Chondrocyte (in vitro differentiated cells): ENCODE measurements at regions not wholly inside any gene's neighbourhood (a gene's known extent, or its start where the extent isn't known, plus 50 kb on each side); places are given as distances from the start of the nearest gene placed in this dataset.
A peak's percentile ranks its signal among the peaks of the same experiment; 100 is the strongest.

Experiments used
- DNase-seq: peaks from one replicate; pipeline ENCODE4 v3.0.0; 2021; ENCODE audit warnings: mixed read lengths, low spot score
- H3K27ac Mint-ChIP-seq: one replicate; pipeline ENCODE4 v1.8.0; 2021; ENCODE audit warnings: mild to moderate bottlenecking, moderate library complexity, mixed read lengths; ENCODE audit not compliant: unreplicated experiment
- H3K27me3 Mint-ChIP-seq: 2 replicates; pipeline ENCODE4 v1.8.0; 2021; ENCODE audit warnings: low read depth, mixed read lengths
- H3K36me3 Mint-ChIP-seq: 2 replicates; pipeline ENCODE4 v1.8.0; 2021; ENCODE audit warnings: low read depth, mixed read lengths
- H3K4me1 Mint-ChIP-seq: 2 replicates; pipeline ENCODE4 v1.8.0; 2021; ENCODE audit warnings: low read depth, mild to moderate bottlenecking, mixed read lengths
- H3K4me3 Mint-ChIP-seq: one replicate; pipeline ENCODE4 v1.8.0; 2021; ENCODE audit warnings: mild to moderate bottlenecking, moderate library complexity, mixed read lengths; ENCODE audit not compliant: unreplicated experiment
- H3K9me3 Mint-ChIP-seq: 2 replicates; pipeline ENCODE4 v1.8.0; 2021; ENCODE audit warnings: low read depth, mixed read lengths
- TF ChIP-seq, protein P1 (sequence below): fragments of 200-600 bp; sonication (generic); IDR thresholded peaks from 2 replicates; pipeline ENCODE4 v1.5.0; 2021; ENCODE audit warnings: antibody characterized with exemption, mild to moderate bottlenecking, moderate library complexity

DNA sequence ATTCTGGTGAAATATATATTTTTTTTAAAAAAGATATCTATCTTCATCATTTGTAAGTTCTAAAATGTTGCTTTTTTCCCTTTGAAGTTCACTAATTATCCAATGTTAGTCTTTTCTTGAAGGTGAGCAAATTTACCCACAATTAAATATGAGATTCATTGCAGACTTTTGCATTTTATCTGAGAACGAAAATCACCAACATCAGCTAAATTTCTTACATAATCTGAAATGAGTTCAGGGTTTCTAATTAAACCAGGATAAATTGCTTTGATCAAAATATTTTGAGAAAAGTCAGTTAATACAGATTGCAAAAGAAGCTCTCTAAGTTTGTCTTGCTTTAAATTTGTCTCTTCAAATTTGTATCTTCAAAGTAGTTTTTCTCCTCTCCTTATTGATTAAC is 486.4 kb upstream of the FSTL5 start:
- H3K36me3 Mint-ChIP-seq, result no peaks in the 10 kb centered on the region
- H3K27ac Mint-ChIP-seq, result no peak overlapping the region
- no peaks in the 10 kb centered on the region for H3K9me3 Mint-ChIP-seq
- no peak overlapping the region for H3K4me3 Mint-ChIP-seq
- H3K4me1 Mint-ChIP-seq, result peaks cover 15% of the 10 kb centered on the region
- no peak for DNase-seq
- TF ChIP-seq, protein P1, sequence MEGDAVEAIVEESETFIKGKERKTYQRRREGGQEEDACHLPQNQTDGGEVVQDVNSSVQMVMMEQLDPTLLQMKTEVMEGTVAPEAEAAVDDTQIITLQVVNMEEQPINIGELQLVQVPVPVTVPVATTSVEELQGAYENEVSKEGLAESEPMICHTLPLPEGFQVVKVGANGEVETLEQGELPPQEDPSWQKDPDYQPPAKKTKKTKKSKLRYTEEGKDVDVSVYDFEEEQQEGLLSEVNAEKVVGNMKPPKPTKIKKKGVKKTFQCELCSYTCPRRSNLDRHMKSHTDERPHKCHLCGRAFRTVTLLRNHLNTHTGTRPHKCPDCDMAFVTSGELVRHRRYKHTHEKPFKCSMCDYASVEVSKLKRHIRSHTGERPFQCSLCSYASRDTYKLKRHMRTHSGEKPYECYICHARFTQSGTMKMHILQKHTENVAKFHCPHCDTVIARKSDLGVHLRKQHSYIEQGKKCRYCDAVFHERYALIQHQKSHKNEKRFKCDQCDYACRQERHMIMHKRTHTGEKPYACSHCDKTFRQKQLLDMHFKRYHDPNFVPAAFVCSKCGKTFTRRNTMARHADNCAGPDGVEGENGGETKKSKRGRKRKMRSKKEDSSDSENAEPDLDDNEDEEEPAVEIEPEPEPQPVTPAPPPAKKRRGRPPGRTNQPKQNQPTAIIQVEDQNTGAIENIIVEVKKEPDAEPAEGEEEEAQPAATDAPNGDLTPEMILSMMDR, result no peak
- no peaks in the 10 kb centered on the region for H3K27me3 Mint-ChIP-seq

DNA sequence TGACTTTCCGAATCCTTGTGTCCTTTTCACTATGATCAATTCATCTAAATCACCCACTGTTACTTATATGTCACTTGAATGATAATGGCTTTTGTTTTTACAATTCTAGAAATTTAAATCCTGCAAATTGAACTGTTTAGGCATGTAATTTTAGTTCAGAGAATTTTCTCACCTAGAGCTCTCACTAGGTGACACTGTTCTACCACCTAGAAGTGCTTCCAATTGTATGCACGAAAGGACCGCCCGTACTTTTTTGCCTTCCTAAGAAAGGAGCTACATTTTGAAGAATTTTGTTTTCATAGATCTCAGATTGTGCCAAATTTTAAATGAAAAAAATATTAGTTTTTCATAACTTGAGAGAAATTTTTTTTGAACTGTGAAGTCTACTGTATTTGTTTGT is 481.6 kb upstream of the FSTL5 start:
- Mint-ChIP-seq H3K27ac (no peak overlapping the region), H3K4me1 (peaks cover 19% of the 10 kb centered on the region), H3K9me3 (no peaks in the 10 kb centered on the region), H3K4me3 (no peak overlapping the region), H3K36me3 (no peaks in the 10 kb centered on the region), H3K27me3 (no peaks in the 10 kb centered on the region)
- TF ChIP-seq, protein P1, result peak; percentile 66
- DNase-seq, result no peak

DNA sequence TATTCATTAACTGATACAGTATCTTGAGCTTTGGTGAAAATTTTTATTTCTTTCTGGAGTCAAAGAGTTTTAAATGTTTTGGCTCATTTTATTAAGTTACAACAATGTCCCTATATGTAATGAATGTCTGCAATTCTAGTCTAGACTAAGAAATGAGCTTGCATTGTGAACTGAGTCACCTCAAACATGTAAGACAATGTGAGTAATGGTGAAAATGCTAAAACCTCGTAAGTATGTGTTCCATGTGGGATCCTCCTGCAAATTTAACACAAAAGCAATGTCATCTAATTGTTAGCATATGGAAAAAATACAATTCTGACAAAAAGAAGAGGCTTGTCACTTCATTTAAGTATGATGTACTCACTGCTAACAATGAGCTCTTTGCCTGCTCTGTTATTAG is 480.5 kb upstream of the FSTL5 start:
- H3K4me3 Mint-ChIP-seq, result no peak overlapping the region
- H3K9me3 Mint-ChIP-seq, result no peaks in the 10 kb centered on the region
- peaks cover 19% of the 10 kb centered on the region for H3K4me1 Mint-ChIP-seq
- TF ChIP-seq, protein P1, result no peak
- no peak overlapping the region for H3K27ac Mint-ChIP-seq
- no peak for DNase-seq
- no peaks in the 10 kb centered on the region for H3K27me3 Mint-ChIP-seq
- H3K36me3 Mint-ChIP-seq, result no peaks in the 10 kb centered on the region

DNA sequence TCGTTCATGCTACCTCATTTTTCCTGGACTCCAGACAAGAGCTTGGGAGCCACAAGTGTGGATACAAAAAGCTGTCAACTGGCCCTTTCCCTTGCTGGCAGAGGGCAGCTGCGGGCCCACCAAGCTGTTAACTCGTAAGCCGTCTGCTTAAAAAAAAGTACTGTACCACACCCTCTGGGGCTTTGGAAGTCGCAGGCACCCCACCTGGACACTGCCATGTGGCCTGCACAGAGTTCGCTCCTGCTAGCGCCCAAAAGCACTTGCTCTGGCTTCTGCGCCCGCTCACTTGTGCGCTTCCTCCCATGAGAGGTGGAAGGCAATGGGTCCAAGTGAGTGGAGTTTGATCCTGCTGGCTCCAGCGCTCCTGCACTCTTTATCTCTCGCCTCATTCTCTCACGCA is 476.4 kb upstream of the FSTL5 start:
- H3K27me3 Mint-ChIP-seq, result no peaks in the 10 kb centered on the region

DNA sequence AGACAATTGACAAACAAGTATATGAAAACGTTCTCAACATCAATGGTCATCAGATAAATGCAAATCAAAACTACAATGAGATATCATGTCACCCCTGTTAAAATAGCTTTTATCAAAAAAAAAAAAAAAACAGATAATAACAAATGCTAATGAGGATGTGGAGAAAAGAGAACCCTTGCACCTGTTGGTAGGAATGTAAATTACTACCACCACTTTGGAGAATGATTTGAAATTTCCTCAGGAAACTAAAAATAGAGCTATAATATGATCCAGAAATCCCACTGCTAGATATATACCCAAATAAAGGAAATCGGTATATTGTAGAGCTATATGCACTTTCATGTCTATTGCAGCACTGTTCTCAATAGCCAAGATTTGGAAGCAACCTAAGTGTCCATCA is 470.6 kb upstream of the FSTL5 start:
- H3K9me3 Mint-ChIP-seq, result no peaks in the 10 kb centered on the region
- no peak overlapping the region for H3K27ac Mint-ChIP-seq
- no peaks in the 10 kb centered on the region for H3K4me1 Mint-ChIP-seq
- TF ChIP-seq, protein P1, result no peak
- no peak overlapping the region for H3K4me3 Mint-ChIP-seq
- no peaks in the 10 kb centered on the region for H3K36me3 Mint-ChIP-seq
- no peak for DNase-seq
- peaks cover 3% of the 10 kb centered on the region for H3K27me3 Mint-ChIP-seq

More for the DNA sequence above, 476.4 kb upstream of the FSTL5 start:
- TF ChIP-seq, protein P1, result no peak
- Mint-ChIP-seq H3K4me1 (peaks cover 4% of the 10 kb centered on the region), H3K9me3 (no peaks in the 10 kb centered on the region), H3K27ac (no peak overlapping the region), H3K36me3 (no peaks in the 10 kb centered on the region), H3K4me3 (no peak overlapping the region)
- no peak for DNase-seq
